GM12873 (cell line): ENCODE measurements at regions not wholly inside any gene's neighbourhood (a gene's known extent, or its start where the extent isn't known, plus 50 kb on each side); places are given as distances from the start of the nearest gene placed in this dataset.

Experiments used
- CTCF ChIP-seq: IDR thresholded peaks from 2 replicates; pipeline ENCODE4 v1.5.1; 2012; ENCODE audit warnings: low read depth, mild to moderate bottlenecking, moderate library complexity, low read length, control low read depth; ENCODE audit not compliant: insufficient read depth; ENCODE audit errors: missing control alignments

DNA sequence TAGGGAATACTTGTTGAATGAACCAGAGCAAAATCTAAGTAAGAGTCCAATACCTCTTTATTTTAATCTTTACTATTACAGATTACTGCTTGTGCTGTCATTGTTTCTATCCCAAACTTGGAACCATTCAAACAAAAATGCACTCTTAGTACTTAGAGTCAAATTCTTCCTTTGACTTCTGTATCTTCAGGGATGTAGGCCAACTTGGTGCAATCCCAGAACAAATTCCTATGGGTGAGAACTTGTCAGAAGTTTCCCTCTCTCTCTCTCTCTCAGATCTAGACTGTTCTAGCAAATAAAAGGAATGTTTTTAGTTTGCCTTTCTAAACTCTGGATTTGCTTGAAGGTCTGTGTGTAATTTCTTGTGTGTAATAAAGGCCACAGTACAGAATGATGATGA lies 329.0 kb upstream of the TMTC4 start:
- TF ChIP-seq CTCF = no peak

DNA sequence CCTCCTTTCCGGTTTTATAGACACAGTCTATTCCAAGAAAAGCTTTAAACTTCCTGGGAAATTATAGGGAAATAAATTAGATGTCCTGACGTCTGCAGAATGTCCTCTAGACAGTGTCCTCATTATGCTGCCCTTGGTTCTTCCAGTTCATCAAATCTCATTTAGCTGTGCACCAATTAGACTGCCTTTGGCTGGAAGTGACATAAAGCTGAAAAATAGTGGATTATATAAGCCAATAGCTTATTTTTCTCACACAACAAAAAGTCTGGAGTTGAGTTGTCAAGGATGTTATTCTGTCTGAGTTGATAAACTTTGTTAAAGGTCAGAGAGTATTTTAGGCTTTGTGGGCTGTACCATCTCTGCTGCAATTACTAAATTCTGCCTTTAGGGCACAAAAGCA lies 314.8 kb upstream of the TMTC4 start:
- no peak for TF ChIP-seq CTCF

DNA sequence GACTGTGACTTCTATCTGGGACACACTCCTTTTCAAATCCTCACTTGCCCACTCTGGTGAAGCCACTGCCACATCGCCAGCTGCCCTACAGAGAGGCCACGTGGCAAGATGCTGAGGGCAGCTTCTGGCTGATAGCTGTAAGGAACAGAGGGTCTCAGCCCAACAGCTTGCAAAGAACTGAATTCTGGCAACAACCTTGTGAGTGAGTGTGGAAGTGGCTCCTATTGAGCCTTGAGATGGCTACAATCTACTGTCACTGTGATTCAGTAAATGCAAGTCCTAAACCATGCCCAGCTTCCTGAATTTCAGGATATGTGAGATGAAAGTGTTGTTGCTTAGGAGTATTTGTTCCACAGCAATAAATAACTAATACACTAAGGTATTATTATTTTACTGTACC lies 314.3 kb upstream of the TMTC4 start:
- no peak for TF ChIP-seq CTCF

DNA sequence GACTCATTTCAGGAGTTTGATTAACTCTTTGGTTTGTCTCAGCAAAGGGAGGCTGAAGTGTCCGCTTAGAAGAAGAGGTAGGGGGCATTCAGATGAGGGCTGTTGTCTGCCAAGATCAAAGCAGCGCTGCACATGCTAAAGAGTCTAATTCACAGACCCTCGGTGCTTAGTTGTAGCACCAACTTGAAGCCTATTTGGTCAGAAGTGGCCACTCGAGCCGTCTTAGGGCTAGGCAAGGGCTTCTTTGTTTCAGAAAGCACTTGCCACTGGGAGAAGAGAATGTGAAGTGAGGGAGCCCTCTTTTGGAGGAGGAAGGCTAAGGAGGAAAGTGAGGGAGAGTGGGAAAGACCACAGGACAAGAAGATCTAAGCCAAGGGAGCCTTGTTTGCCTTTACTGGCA lies 313.4 kb upstream of the TMTC4 start:
- TF ChIP-seq CTCF = no peak

DNA sequence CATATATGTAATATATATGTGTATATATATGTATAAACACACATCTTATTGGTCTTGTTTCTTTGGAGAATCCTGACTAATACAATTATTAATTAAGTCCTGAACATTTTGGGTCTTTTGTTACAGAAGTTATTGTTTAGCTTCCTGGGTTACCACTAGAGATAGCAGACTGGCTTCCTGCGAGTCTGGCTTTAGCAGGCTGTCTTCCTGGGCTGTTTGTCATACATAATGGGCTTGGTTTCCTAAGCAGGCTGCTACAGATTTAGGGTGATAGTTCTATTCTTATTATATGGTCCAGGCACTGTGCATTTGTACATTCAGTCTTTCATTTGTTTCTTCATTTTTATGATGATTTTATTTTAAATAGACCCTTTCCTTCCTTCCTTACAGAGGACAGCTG lies 312.0 kb upstream of the TMTC4 start:
- TF ChIP-seq CTCF = no peak

GRCh38 chr13:100984085-100984705 lies 309.6 kb upstream of the TMTC4 start:
- TF ChIP-seq CTCF = no peak

- no peak for TF ChIP-seq CTCF
Measured at GRCh38 chr13:100983111-100983510, 308.5 kb upstream of the TMTC4 start.
